ENCODE measurements at regions not wholly inside any gene's neighbourhood (a gene's known extent, or its start where the extent isn't known, plus 50 kb on each side); places are given as distances from the start of the nearest gene placed in this dataset.
"Not testable (repeated sequence)": the region's sequence is repeated elsewhere in the genome, so short reads cannot be mapped to it uniquely, and the experiment has no call there.

DNA sequence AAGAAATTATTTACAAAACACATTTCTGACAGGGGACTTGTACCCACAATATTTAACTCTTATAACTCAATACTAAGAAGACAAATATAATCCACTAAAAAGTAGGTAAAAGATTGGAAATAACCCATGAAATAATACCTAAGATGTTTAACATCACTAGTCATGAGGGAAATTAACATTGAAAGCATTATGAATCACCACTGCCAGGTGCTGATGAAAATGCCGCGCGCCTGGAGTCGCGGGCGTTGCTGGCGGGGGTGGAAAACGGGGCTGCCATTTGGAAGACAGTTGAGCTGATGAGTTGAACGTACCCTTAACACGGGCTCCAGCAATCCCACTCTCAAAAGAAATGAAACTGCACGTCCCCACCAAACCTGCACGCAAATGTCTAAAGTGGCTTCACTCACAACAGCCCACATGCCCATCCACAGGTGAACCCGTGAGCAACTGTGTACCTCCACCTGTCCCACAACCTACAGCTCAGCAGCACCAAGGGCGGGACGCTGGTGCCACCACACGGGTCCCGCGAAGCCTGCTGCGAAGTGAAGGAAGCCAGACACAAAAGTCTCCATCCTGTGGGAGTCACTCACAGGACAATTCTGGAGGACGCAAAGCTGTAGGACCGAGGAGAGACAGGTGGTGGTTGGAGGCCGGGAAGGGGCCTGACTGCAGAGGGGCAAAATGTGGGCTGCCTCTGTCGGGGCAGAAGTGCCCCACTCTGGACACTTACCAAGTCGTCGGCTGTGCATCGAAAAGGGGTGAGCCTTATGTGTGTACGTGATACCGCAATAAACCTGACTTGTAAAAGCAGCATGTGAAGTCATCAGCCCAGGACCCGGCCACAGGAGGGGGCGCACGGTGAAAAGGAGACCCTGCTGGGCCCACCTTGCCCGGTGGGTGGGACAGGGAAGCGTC lies 199.5 kb upstream of the ZNF469 start:
- ATAC-seq; H3K27me3 ChIP-seq (ENCODE audit: control insufficient read depth, insufficient read depth); DNase-seq; intact Hi-C loops (cut with DNase I); H3K9me3 ChIP-seq (ENCODE audit: control insufficient read depth, low read length); H3K27ac ChIP-seq (ENCODE audit: low read length); H3K4me3 ChIP-seq (ENCODE audit: low read length); H3K4me1 ChIP-seq (ENCODE audit: control insufficient read depth, insufficient read depth, low read length): not testable (repeated sequence)
- 88% methylated on average over 33 of the region's 33 CpGs for WGBS

DNA sequence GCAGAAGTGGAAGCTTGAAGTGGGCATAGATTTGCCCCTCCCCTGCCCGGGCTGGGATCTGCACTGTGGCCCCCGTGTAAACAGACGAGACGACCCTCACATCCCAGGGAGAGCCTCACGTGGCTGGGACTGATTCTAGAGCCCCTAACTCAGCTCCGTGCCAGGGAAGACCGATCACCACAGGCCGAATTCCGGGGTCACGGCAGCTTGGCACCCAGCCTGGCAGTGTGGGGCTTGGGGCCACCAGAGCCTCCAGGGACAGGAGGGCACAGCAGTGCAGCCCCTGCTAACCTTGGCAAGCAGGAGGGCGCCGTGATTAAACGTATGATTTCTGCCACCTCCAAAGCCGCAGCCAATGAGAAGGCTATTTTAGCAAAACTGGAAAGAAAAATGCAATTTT lies 198.7 kb upstream of the ZNF469 start:
- ATAC-seq: peak in 1 of 2 donors; percentile 23

DNA sequence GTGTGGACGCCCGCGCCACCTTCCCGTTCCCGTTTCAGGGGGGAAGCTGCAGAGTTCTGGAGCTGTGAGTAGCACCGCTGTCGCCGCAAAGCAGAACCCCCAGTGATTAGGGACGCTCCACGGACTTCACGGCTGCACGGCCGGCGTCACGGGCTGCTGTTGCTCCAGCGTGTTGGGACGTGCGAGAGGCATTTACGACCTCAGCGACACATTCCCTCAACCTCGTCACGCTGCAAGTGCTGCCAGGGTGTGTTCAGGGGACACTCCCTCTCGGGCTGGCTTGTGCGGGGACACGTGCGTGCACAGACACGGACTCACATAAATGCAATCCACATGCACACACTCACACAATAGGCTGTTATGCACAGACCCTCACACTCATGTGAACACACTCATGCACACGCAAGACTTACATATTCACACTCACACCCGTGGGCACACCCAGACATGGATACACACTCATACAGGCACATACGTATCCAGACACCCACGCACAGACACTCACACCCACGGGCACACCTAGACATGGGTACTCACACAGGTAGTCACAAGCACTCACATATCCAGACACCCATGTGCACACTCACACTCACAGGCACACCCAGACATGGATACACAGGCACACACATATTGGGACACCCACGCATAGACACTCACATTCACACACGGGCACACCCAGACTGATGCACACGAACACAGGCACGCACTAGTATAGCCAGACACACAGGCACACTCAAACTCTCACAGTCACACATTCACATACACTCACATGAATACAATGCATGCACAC lies 198.0 kb upstream of the ZNF469 start:
- intact Hi-C loops (cut with DNase I); H3K27ac ChIP-seq (ENCODE audit: low read length); H3K27me3 ChIP-seq (ENCODE audit: control insufficient read depth, insufficient read depth); H3K4me1 ChIP-seq (ENCODE audit: control insufficient read depth, insufficient read depth, low read length); ATAC-seq; H3K4me3 ChIP-seq (ENCODE audit: low read length); H3K9me3 ChIP-seq (ENCODE audit: control insufficient read depth, low read length); DNase-seq: not testable (repeated sequence)
- 93% methylated on average over 34 of the region's 36 CpGs for WGBS

More for the DNA sequence above, 198.7 kb upstream of the ZNF469 start:
- H3K4me3 ChIP-seq (ENCODE audit: low read length); H3K4me1 ChIP-seq (ENCODE audit: control insufficient read depth, insufficient read depth, low read length); H3K9me3 ChIP-seq (ENCODE audit: control insufficient read depth, low read length); H3K27me3 ChIP-seq (ENCODE audit: control insufficient read depth, insufficient read depth); H3K27ac ChIP-seq (ENCODE audit: low read length); intact Hi-C loops (cut with DNase I); DNase-seq: not testable (repeated sequence)
- 85% methylated on average over 10 of the region's 14 CpGs for WGBS

DNA sequence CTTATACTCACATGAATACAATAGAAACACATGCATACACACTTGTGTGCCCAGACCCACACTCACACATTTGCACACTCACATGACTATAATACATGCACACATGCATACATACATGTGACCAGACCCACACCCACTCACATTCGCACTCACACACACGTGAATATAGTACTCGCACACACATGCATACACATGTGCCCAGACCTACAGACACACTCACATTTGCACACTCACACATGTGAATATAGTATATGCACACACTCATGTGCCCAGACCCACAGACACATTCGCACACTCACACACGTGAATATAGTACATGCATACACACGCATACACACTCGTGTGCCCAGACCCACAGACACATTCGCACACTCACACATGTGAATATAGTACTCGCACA lies 197.4 kb upstream of the ZNF469 start:
- H3K9me3 ChIP-seq (ENCODE audit: control insufficient read depth, low read length); H3K27ac ChIP-seq (ENCODE audit: low read length); ATAC-seq; intact Hi-C loops (cut with DNase I); H3K4me3 ChIP-seq (ENCODE audit: low read length); H3K4me1 ChIP-seq (ENCODE audit: control insufficient read depth, insufficient read depth, low read length); DNase-seq; H3K27me3 ChIP-seq (ENCODE audit: control insufficient read depth, insufficient read depth): not testable (repeated sequence)
- 93% methylated on average over 8 of the region's 9 CpGs for WGBS

DNA sequence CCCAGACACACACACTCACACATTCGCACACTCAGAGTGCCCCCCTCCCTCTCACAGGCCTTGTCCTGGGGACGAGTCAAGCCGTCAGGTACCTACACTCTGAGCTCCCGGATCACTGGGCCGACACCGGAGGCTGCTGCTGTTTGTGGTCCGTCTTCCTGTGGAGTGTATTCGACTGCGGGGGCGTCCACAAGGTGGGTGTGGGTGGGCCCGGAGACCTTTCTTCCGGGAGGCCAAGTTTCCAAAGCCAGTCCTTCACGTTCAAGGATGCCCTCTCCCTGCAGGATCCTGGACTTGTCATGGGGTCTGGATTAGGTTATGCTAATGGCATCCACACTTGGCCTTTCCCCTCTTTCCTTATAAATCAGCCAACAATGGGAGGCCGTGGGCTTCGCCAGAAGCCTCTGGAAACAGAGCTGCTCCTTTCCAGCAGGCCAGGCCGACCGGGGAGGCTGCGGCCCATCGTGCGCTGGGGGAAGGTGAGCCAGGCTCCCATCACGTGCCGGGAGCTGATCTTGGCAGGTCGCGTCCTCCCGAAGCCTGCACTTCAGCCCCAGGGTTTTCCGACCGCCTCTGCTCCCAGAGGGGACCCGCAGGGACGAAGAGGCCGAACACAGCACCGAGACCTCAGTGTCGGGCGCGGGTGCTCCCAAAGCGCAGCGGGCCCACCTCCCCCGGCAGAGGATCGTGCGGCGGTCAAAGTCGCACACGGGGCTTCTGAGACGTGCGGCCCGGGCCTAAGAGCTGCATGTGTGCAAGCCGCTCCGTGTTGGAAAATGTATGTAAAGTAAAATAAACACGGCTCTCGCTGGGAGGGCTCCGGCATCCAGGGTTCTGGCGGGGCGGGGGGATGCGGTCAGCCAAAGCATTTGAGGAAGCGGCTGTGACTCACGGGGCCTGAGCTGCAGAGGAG lies 196.5 kb upstream of the ZNF469 start:
- H3K27me3 ChIP-seq (ENCODE audit: control insufficient read depth, insufficient read depth); H3K4me1 ChIP-seq (ENCODE audit: control insufficient read depth, insufficient read depth, low read length); H3K27ac ChIP-seq (ENCODE audit: low read length); intact Hi-C loops (cut with DNase I); DNase-seq; H3K9me3 ChIP-seq (ENCODE audit: control insufficient read depth, low read length); H3K4me3 ChIP-seq (ENCODE audit: low read length); ATAC-seq: not testable (repeated sequence)
- WGBS: 51% methylated on average over 55 of the region's 55 CpGs

DNA sequence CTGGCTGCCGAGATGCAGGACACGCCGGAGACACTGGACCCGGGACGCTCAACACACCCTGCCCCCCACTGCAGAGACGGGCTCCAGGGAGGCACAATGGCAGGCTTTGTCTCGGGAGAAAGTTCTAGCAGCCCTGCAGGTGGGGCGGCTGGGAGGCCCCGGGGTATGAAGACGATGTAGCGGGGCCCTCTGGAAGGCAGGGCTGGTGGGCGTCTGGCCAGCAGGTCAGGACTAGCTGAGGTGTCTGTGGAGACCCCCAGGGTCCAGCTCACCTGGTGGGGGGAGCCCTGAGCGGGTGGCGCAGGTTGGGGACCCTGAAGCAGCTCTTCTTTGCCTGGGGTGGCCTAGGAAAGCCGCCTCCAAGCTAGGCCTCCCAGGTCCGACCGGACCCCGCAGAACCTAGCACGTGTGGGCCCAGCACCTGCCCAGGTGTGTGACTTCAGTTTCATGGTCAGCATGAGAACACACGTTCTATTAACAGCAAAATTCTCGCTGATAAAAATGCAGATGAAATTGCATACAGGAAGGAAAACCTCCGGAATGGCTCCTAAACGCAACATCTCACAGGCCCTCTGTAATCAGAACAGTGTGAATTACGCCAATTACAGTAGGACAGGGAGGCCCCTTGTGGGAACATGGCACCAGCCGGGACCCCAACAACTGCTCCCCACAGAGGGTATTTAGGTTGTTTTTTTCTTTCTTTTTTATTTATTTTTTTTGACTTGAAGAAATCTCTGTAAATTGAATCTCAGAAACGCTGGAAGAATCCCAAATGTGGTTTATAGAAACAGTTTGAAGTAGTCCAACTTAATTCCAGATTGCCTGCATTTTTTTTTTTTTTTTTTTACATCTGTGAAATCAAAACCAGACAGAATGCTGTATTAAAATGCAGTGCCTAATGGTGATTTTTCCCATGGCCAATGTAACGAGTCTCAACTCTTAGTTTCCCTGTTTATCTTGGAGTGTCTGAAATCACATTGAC lies 195.6 kb upstream of the ZNF469 start:
- WGBS: 72% methylated on average over 18 of the region's 27 CpGs
- H3K27me3 ChIP-seq (ENCODE audit: control insufficient read depth, insufficient read depth); intact Hi-C loops (cut with DNase I); H3K9me3 ChIP-seq (ENCODE audit: control insufficient read depth, low read length); H3K4me3 ChIP-seq (ENCODE audit: low read length); H3K4me1 ChIP-seq (ENCODE audit: control insufficient read depth, insufficient read depth, low read length); DNase-seq; H3K27ac ChIP-seq (ENCODE audit: low read length): not testable (repeated sequence)
- peak; percentile 58 to 71 for ATAC-seq

DNA sequence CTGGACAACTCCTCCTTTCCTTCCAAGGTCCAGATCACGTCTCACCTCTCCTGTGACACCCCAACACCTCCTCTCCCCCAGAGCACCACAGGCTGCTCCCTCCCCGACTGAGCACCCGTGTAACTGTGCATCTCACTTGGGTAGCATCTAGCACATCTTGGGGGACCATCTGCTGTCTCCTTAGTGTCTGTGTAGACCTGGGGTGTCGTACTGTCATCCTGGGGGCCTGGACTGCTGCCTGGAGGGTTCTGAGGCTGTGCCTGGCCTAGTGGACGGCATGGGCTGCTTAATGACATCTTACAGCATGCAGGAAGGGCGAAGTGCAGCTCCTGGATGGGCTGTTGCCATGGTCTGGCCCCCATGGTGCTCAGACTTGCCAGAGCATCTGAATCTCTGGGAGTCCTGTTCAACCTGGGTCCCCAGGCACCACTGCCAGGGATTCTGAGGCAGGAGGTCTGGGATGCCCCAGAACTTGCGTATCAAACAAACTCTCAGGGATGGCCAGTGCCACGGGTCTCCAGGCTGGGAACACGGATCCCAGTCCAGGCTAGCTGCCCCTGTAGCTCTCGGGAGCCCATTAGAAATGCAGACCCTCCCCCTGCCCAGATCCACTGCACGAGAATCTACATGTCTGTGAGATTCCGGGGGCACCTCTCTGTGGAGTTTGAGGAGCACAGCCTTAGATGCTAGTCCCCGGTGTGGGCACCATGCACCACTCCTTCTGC lies 194.4 kb upstream of the ZNF469 start:
- H3K4me3 ChIP-seq (ENCODE audit: low read length); H3K27ac ChIP-seq (ENCODE audit: low read length); H3K27me3 ChIP-seq (ENCODE audit: control insufficient read depth, insufficient read depth); intact Hi-C loops (cut with DNase I); H3K4me1 ChIP-seq (ENCODE audit: control insufficient read depth, insufficient read depth, low read length); H3K9me3 ChIP-seq (ENCODE audit: control insufficient read depth, low read length); ATAC-seq; DNase-seq: not testable (repeated sequence)
- WGBS: 93% methylated on average over 13 of the region's 13 CpGs

DNA sequence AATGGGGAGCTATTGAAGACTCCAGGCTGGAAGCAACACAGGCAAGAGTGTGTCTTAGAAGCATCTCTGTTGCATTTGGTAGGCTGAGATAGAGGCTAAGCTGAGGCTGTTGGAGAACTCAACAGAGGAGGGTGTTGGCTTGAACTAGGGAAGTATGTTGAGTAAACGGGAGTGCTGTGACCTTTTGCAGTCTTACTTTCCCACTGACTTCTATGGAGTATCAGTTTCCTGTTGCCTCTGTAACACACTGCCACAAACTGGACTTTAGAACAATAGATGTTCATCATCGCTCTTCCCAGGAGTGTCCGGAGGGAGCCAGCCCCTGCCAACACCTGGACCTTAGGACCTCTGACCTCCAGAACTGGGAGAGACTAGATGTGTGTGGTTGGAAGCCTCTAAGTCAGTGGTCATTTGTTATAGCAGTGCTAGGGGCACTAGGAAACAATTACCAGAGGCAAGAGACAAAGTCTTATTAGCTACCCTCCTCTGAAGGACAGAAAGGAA lies 192.1 kb upstream of the ZNF469 start:
- intact Hi-C loops (cut with DNase I): loop anchor here (10.0 kb wide), 3 partner anchors 194 to 334 kb away; partner anchors contain the start of gene ZNF469 (in 1 of the 4)
- not testable (repeated sequence) for H3K9me3 ChIP-seq (ENCODE audit: control insufficient read depth, low read length); DNase-seq; ATAC-seq; H3K27me3 ChIP-seq (ENCODE audit: control insufficient read depth, insufficient read depth); H3K4me1 ChIP-seq (ENCODE audit: control insufficient read depth, insufficient read depth, low read length); H3K27ac ChIP-seq (ENCODE audit: low read length); H3K4me3 ChIP-seq (ENCODE audit: low read length)
- 58% methylated on average over 3 of the region's 3 CpGs for WGBS

DNA sequence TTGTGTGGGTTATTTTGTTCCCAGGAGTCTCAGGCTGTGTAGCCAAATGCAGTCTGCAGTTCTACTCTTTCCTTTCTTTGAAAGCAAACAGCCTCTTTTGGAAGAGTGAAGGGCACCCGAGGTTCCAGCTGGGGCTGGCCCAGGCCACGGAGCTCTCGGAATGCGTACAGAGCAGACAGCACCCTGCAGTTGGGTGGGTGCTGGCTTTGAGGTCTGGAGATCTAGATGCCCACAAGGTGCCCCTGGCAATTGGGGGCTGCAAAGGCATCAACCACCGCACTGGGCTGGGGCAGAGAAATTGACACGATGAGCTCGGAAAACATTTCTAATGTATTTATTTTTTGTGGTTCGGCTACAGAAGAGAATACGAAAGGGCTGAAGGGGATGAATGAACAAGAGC lies 191.6 kb upstream of the ZNF469 start:
- H3K9me3 ChIP-seq (ENCODE audit: control insufficient read depth, low read length); H3K27me3 ChIP-seq (ENCODE audit: control insufficient read depth, insufficient read depth); DNase-seq; ATAC-seq; H3K4me1 ChIP-seq (ENCODE audit: control insufficient read depth, insufficient read depth, low read length); H3K27ac ChIP-seq (ENCODE audit: low read length); H3K4me3 ChIP-seq (ENCODE audit: low read length): not testable (repeated sequence)
- intact Hi-C loops (cut with DNase I): loop anchor here (10.0 kb wide), 3 partner anchors 194 to 334 kb away; partner anchors contain the start of gene ZNF469 (in 1 of the 4)
- 86% methylated on average over 9 of the region's 9 CpGs for WGBS
